Upper lobe of right lung (tissue), 1 donor: ENCODE measurements at regions not wholly inside any gene's neighbourhood (a gene's known extent, or its start where the extent isn't known, plus 50 kb on each side); places are given as distances from the start of the nearest gene placed in this dataset.

ENCODE experiments used
- ATAC-seq: fragments of 200-7000 bp; cut with Tn5 transposase; one replicate; pipeline ENCODE4 v1.9.1; 2020; ENCODE audit warnings: mild to moderate bottlenecking, moderate library complexity
- DNase-seq: peaks from one replicate; pipeline ENCODE4 v3.0.0-alpha.2; 2020
- H3K27ac ChIP-seq: fragments of 200-600 bp; one replicate; pipeline ENCODE4 v1.8.0; 2022
- H3K27me3 ChIP-seq: fragments of 200-600 bp; one replicate; pipeline ENCODE4 v1.8.0; 2022; ENCODE audit warnings: mild to moderate bottlenecking
- H3K36me3 ChIP-seq: fragments of 200-600 bp; one replicate; pipeline ENCODE4 v1.8.0; 2022
- H3K4me1 ChIP-seq: fragments of 200-600 bp; one replicate; pipeline ENCODE4 v1.8.0; 2022
- H3K4me3 ChIP-seq: fragments of 200-600 bp; one replicate; pipeline ENCODE4 v1.8.0; 2022; ENCODE audit warnings: mild to moderate bottlenecking
- H3K9me3 ChIP-seq: fragments of 200-600 bp; one replicate; pipeline ENCODE4 v1.8.0; 2022
- CTCF ChIP-seq: fragments of 200-600 bp; IDR thresholded peaks from one replicate; pipeline ENCODE4 v1.8.0; 2022; ENCODE audit warnings: antibody characterized with exemption
- intact Hi-C: fragments of 100-400 bp; cut with DNase I; formaldehyde crosslinking; loops from one replicate; pipeline ENCODE4 v1.11.0; 2022
- donor health status: DM: no; HTN: yes; CAD: no; lungs with severe emphysema.

- H3K36me3 ChIP-seq, result no peaks in the 10 kb centered on the region
- TF ChIP-seq CTCF, result no peak
- no peak for DNase-seq
- H3K27me3 ChIP-seq, result no peaks in the 10 kb centered on the region
- intact Hi-C loops, result no loop called here
- no peaks in the 10 kb centered on the region for H3K9me3 ChIP-seq
- no peak for ATAC-seq
- H3K4me3 ChIP-seq, result no peak overlapping the region
- H3K4me1 ChIP-seq, result no peaks in the 10 kb centered on the region
- H3K27ac ChIP-seq, result peak overlapping the region; percentile 1
Observed at GRCh38 chr6:66245231-66245630, 538.2 kb upstream of the EYS start.

GRCh38 chr6:66238851-66239250 is 531.8 kb upstream of the EYS start:
- Histone ChIP-seq H3K4me3 (no peak overlapping the region), H3K4me1 (no peaks in the 10 kb centered on the region), H3K9me3 (no peaks in the 10 kb centered on the region), H3K36me3 (no peaks in the 10 kb centered on the region), H3K27ac (no peak overlapping the region), H3K27me3 (no peaks in the 10 kb centered on the region)
- DNase-seq (no peak), ATAC-seq (no peak)
- TF ChIP-seq CTCF, result no peak
- intact Hi-C loops, result no loop called here

- H3K4me3 ChIP-seq, result no peak overlapping the region
- no peak for TF ChIP-seq CTCF
- intact Hi-C loops, result no loop called here
- no peak overlapping the region for H3K27ac ChIP-seq
- H3K36me3 ChIP-seq, result no peaks in the 10 kb centered on the region
- no peaks in the 10 kb centered on the region for H3K4me1 ChIP-seq
- no peaks in the 10 kb centered on the region for H3K9me3 ChIP-seq
- H3K27me3 ChIP-seq, result no peaks in the 10 kb centered on the region
- no peak for DNase-seq
- ATAC-seq, result no peak
Observed at GRCh38 chr6:66232890-66233289, 525.9 kb upstream of the EYS start.

- intact Hi-C loops, result no loop called here
- Histone ChIP-seq H3K27me3 (no peaks in the 10 kb centered on the region), H3K4me3 (no peak overlapping the region), H3K36me3 (no peaks in the 10 kb centered on the region), H3K9me3 (no peaks in the 10 kb centered on the region), H3K4me1 (no peaks in the 10 kb centered on the region), H3K27ac (no peak overlapping the region)
- TF ChIP-seq CTCF, result no peak
- DNase-seq (no peak), ATAC-seq (no peak)
Observed at GRCh38 chr6:66230591-66230990, 523.6 kb upstream of the EYS start.

GRCh38 chr6:66226109-66226508 is 519.1 kb upstream of the EYS start:
- no peak for DNase-seq
- no peak for ATAC-seq
- TF ChIP-seq CTCF, result no peak
- no peaks in the 10 kb centered on the region for H3K9me3 ChIP-seq
- H3K4me1 ChIP-seq, result no peaks in the 10 kb centered on the region
- no peaks in the 10 kb centered on the region for H3K36me3 ChIP-seq
- no peak overlapping the region for H3K27ac ChIP-seq
- no peaks in the 10 kb centered on the region for H3K27me3 ChIP-seq
- no peak overlapping the region for H3K4me3 ChIP-seq
- intact Hi-C loops, result no loop called here

- H3K27me3 ChIP-seq, result no peaks in the 10 kb centered on the region
- ATAC-seq (no peak), DNase-seq (no peak)
- no peaks in the 10 kb centered on the region for H3K36me3 ChIP-seq
- intact Hi-C loops, result no loop called here
- peaks cover 5% of the 10 kb centered on the region for H3K9me3 ChIP-seq
- H3K27ac ChIP-seq, result no peak overlapping the region
- H3K4me1 ChIP-seq, result no peaks in the 10 kb centered on the region
- H3K4me3 ChIP-seq, result no peak overlapping the region
- no peak for TF ChIP-seq CTCF
Observed at GRCh38 chr6:66210964-66211363, 503.9 kb upstream of the EYS start.
